WTC11 (cell line): ENCODE measurements at regions not wholly inside any gene's neighbourhood (a gene's known extent, or its start where the extent isn't known, plus 50 kb on each side); places are given as distances from the start of the nearest gene placed in this dataset.

Experiments used
- ATAC-seq: fragments of 200-7000 bp; cut with Tn5 transposase; 2 replicates; pipeline ENCODE4 v1.10.0; 2021; ENCODE audit warnings: mild to moderate bottlenecking, moderate library complexity
- CTCF ChIA-PET: fragments of 300-600 bp; sonication (Branson Sonifier 250); formaldehyde crosslinking; loops from one replicate; lab custom pipeline; 2021; ENCODE audit warnings: antibody characterized with exemption; lab: Charles Lee
- POLR2A ChIA-PET: fragments of 350-600 bp; sonication (Branson Sonifier 250); formaldehyde crosslinking; loops from one replicate; lab custom pipeline; 2021; ENCODE audit warnings: antibody characterized with exemption; lab: Charles Lee
- DNase-seq: peaks from one replicate; pipeline ENCODE4 v3.0.0; 2021; ENCODE audit warnings: low spot score
- H3K27ac Mint-ChIP-seq: 2 replicates; pipeline ENCODE4 v1.8.0; 2021; ENCODE audit warnings: mixed read lengths
- H3K27me3 Mint-ChIP-seq: 2 replicates; pipeline ENCODE4 v1.8.0; 2021; ENCODE audit warnings: low read depth, mild to moderate bottlenecking, moderate library complexity, mixed read lengths
- H3K36me3 Mint-ChIP-seq: 2 replicates; pipeline ENCODE4 v1.8.0; 2021; ENCODE audit warnings: mixed read lengths
- H3K4me1 Mint-ChIP-seq: 2 replicates; pipeline ENCODE4 v1.8.0; 2022; ENCODE audit warnings: mixed read lengths
- H3K4me3 Mint-ChIP-seq: 2 replicates; pipeline ENCODE4 v1.8.0; 2021; ENCODE audit warnings: mild to moderate bottlenecking, moderate library complexity, mixed read lengths
- H3K9me3 Mint-ChIP-seq: 2 replicates; pipeline ENCODE4 v1.8.0; 2021; ENCODE audit warnings: mixed read lengths
- ATF1 ChIP-seq: sonication (generic); formaldehyde crosslinking; IDR thresholded peaks from 2 replicates; pipeline ENCODE4 v1.8.1; 2023; ENCODE audit warnings: mild to moderate bottlenecking, moderate library complexity, missing genetic modification reagents
- CBFB ChIP-seq: sonication (generic); formaldehyde crosslinking; IDR thresholded peaks from 2 replicates; pipeline ENCODE4 v1.8.1; 2022; ENCODE audit warnings: mild to moderate bottlenecking, low read depth, missing genetic modification reagents
- CREB1 ChIP-seq: sonication (generic); formaldehyde crosslinking; IDR thresholded peaks from 2 replicates; pipeline ENCODE4 v1.8.0; 2023; ENCODE audit warnings: mild to moderate bottlenecking, missing genetic modification reagents
- FOXP1 ChIP-seq: sonication (generic); formaldehyde crosslinking; IDR thresholded peaks from 2 replicates; pipeline ENCODE4 v1.8.0; 2022; ENCODE audit warnings: missing genetic modification reagents, mild to moderate bottlenecking, moderate library complexity, borderline replicate concordance
- GABPB1 ChIP-seq: sonication (generic); formaldehyde crosslinking; IDR thresholded peaks from 2 replicates; pipeline ENCODE4 v1.8.1; 2023; ENCODE audit warnings: mild to moderate bottlenecking, missing genetic modification reagents
- HMGA2 ChIP-seq: fragments of 250-450 bp; sonication (Bioruptor Pico); IDR thresholded peaks from 2 replicates; pipeline ENCODE4 v1.4.0; 2021; ENCODE audit warnings: mild to moderate bottlenecking, moderate library complexity
- MXD4 ChIP-seq: fragments of 250-450 bp; sonication (Bioruptor Pico); IDR thresholded peaks from 2 replicates; pipeline ENCODE4 v1.8.0; 2021; ENCODE audit warnings: mild to moderate bottlenecking, moderate library complexity, borderline replicate concordance
- MYBL2 ChIP-seq: sonication (generic); formaldehyde crosslinking; IDR thresholded peaks from 2 replicates; pipeline ENCODE4 v1.8.1; 2023; ENCODE audit warnings: mild to moderate bottlenecking, moderate library complexity, missing genetic modification reagents
- NFATC4 ChIP-seq: fragments of 250-450 bp; sonication (Bioruptor Pico); IDR thresholded peaks from 2 replicates; pipeline ENCODE4 v1.9.0; 2021; ENCODE audit warnings: mild to moderate bottlenecking
- RELA ChIP-seq: sonication (generic); formaldehyde crosslinking; IDR thresholded peaks from 2 replicates; pipeline ENCODE4 v1.8.1; 2022; ENCODE audit warnings: missing genetic modification reagents, mild to moderate bottlenecking, borderline replicate concordance
- SMAD4 ChIP-seq: sonication (generic); formaldehyde crosslinking; IDR thresholded peaks from 2 replicates; pipeline ENCODE4 v1.8.0; 2022; ENCODE audit warnings: mild to moderate bottlenecking, missing genetic modification reagents
- TEAD1 ChIP-seq: sonication (generic); formaldehyde crosslinking; IDR thresholded peaks from 2 replicates; pipeline ENCODE4 v1.8.0; 2022; ENCODE audit warnings: mild to moderate bottlenecking, missing genetic modification reagents
- TP53 ChIP-seq: sonication (generic); formaldehyde crosslinking; IDR thresholded peaks from 2 replicates; pipeline ENCODE4 v1.8.1; 2023; ENCODE audit warnings: mild to moderate bottlenecking, missing genetic modification reagents
- USF2 ChIP-seq: sonication (generic); formaldehyde crosslinking; IDR thresholded peaks from 2 replicates; pipeline ENCODE4 v1.8.1; 2023; ENCODE audit warnings: mild to moderate bottlenecking, missing genetic modification reagents, moderate library complexity
- ZNF138 ChIP-seq: sonication (generic); formaldehyde crosslinking; conservative IDR thresholded peaks from 2 replicates; pipeline ENCODE4 v1.8.1; 2022; ENCODE audit warnings: mild to moderate bottlenecking, moderate library complexity, missing genetic modification reagents
- ZNF232 ChIP-seq: sonication (generic); formaldehyde crosslinking; IDR thresholded peaks from 2 replicates; pipeline ENCODE4 v1.8.0; 2022; ENCODE audit warnings: mild to moderate bottlenecking, missing genetic modification reagents
- ZNF423 ChIP-seq: fragments of 250-450 bp; sonication (Bioruptor Pico); IDR thresholded peaks from 2 replicates; pipeline ENCODE4 v2.1.2; 2022; ENCODE audit warnings: mild to moderate bottlenecking, moderate library complexity
- TF ChIP-seq, protein P1 (sequence below): sonication (generic); formaldehyde crosslinking; IDR thresholded peaks from 2 replicates; pipeline ENCODE4 v1.8.1; 2022; ENCODE audit warnings: low read depth, missing genetic modification reagents, borderline replicate concordance
- TF ChIP-seq, protein P2 (sequence below): fragments of 250-450 bp; sonication (Bioruptor Pico); IDR thresholded peaks from 2 replicates; pipeline ENCODE4 v1.8.0; 2021; ENCODE audit warnings: mild to moderate bottlenecking
- TF ChIP-seq, protein P3 (sequence below): sonication (generic); formaldehyde crosslinking; IDR thresholded peaks from 2 replicates; pipeline ENCODE4 v1.8.0; 2022; ENCODE audit warnings: mild to moderate bottlenecking, missing genetic modification reagents
- TF ChIP-seq, protein P4 (sequence below): sonication (generic); formaldehyde crosslinking; IDR thresholded peaks from 2 replicates; pipeline ENCODE4 v1.8.0; 2022; ENCODE audit warnings: mild to moderate bottlenecking, missing genetic modification reagents
- TF ChIP-seq, protein P5 (sequence below): sonication (generic); formaldehyde crosslinking; IDR thresholded peaks from 2 replicates; pipeline ENCODE4 v1.8.1; 2022; ENCODE audit warnings: mild to moderate bottlenecking, moderate library complexity, missing genetic modification reagents
- TF ChIP-seq, protein P6 (sequence below): sonication (generic); formaldehyde crosslinking; IDR thresholded peaks from 2 replicates; pipeline ENCODE4 v1.8.0; 2023; ENCODE audit warnings: missing genetic modification reagents

DNA sequence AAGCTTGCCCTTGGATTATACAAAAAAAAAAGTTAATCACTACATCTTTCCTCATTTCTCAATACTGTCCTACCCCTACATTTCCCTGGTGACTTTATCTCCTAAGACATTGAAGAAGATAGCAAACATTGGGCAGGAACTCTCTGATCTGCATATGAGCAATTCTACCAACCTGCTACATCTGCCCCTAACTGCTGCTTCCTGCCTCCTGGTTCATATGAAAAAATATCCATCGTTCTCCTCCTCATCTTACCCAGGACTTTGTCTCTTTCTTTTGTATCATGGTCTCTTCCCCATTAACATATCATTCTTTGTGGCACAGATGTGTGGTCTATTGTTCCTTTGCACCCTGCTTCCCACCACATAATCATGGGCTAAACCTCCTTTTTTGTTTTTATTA lies 139.7 kb upstream of the PCGF5 start:
- Mint-ChIP-seq H3K27ac (no peak overlapping the region), H3K4me3 (no peak overlapping the region), H3K36me3 (no peaks in the 10 kb centered on the region), H3K9me3 (no peaks in the 10 kb centered on the region), H3K4me1 (peaks cover 20% of the 10 kb centered on the region)
- CTCF ChIA-PET = no interaction called here
- DNase-seq (no peak), ATAC-seq (no peak)
- POLR2A ChIA-PET = no interaction called here
- TF ChIP-seq, protein P1, sequence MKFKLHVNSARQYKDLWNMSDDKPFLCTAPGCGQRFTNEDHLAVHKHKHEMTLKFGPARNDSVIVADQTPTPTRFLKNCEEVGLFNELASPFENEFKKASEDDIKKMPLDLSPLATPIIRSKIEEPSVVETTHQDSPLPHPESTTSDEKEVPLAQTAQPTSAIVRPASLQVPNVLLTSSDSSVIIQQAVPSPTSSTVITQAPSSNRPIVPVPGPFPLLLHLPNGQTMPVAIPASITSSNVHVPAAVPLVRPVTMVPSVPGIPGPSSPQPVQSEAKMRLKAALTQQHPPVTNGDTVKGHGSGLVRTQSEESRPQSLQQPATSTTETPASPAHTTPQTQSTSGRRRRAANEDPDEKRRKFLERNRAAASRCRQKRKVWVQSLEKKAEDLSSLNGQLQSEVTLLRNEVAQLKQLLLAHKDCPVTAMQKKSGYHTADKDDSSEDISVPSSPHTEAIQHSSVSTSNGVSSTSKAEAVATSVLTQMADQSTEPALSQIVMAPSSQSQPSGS = no peak
- TF ChIP-seq, protein P2, sequence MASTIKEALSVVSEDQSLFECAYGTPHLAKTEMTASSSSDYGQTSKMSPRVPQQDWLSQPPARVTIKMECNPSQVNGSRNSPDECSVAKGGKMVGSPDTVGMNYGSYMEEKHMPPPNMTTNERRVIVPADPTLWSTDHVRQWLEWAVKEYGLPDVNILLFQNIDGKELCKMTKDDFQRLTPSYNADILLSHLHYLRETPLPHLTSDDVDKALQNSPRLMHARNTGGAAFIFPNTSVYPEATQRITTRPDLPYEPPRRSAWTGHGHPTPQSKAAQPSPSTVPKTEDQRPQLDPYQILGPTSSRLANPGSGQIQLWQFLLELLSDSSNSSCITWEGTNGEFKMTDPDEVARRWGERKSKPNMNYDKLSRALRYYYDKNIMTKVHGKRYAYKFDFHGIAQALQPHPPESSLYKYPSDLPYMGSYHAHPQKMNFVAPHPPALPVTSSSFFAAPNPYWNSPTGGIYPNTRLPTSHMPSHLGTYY (CRISPR knock-in tag) = no peak
- TF ChIP-seq, protein P3, sequence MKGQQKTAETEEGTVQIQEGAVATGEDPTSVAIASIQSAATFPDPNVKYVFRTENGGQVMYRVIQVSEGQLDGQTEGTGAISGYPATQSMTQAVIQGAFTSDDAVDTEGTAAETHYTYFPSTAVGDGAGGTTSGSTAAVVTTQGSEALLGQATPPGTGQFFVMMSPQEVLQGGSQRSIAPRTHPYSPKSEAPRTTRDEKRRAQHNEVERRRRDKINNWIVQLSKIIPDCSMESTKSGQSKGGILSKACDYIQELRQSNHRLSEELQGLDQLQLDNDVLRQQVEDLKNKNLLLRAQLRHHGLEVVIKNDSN (CRISPR knock-in tag) = no peak
- no peak for TF ChIP-seq MXD4 (CRISPR knock-in tag)
- TF ChIP-seq TEAD1 = no peak
- TF ChIP-seq HMGA2 = no peak
- no peak for TF ChIP-seq ATF1 (CRISPR knock-in tag)
- TF ChIP-seq, protein P4, sequence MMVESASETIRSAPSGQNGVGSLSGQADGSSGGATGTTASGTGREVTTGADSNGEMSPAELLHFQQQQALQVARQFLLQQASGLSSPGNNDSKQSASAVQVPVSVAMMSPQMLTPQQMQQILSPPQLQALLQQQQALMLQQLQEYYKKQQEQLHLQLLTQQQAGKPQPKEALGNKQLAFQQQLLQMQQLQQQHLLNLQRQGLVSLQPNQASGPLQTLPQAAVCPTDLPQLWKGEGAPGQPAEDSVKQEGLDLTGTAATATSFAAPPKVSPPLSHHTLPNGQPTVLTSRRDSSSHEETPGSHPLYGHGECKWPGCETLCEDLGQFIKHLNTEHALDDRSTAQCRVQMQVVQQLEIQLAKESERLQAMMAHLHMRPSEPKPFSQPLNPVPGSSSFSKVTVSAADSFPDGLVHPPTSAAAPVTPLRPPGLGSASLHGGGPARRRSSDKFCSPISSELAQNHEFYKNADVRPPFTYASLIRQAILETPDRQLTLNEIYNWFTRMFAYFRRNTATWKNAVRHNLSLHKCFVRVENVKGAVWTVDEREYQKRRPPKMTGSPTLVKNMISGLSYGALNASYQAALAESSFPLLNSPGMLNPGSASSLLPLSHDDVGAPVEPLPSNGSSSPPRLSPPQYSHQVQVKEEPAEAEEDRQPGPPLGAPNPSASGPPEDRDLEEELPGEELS (CRISPR knock-in tag) = no peak
- TF ChIP-seq CBFB = no peak
- no peak for TF ChIP-seq NFATC4 (CRISPR knock-in tag)
- TF ChIP-seq SMAD4 (CRISPR knock-in tag) = no peak
- TF ChIP-seq FOXP1 (CRISPR knock-in tag) = no peak
- TF ChIP-seq, all 79 proteins: peak for 0
- H3K27me3 Mint-ChIP-seq = peaks cover 4% of the 10 kb centered on the region; the same call in 1 of the 2 replicates

- no peak overlapping the region for H3K4me3 Mint-ChIP-seq
- TF ChIP-seq TP53 (CRISPR knock-in tag) = no peak
- no peak for TF ChIP-seq ZNF232 (CRISPR knock-in tag)
- TF ChIP-seq, protein P5, sequence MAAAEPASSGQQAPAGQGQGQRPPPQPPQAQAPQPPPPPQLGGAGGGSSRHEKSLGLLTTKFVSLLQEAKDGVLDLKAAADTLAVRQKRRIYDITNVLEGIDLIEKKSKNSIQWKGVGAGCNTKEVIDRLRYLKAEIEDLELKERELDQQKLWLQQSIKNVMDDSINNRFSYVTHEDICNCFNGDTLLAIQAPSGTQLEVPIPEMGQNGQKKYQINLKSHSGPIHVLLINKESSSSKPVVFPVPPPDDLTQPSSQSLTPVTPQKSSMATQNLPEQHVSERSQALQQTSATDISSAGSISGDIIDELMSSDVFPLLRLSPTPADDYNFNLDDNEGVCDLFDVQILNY (CRISPR knock-in tag) = no peak
- TF ChIP-seq ZNF423 (CRISPR knock-in tag) = no peak
- no peak for TF ChIP-seq USF2 (CRISPR knock-in tag)
- no peak for TF ChIP-seq ZNF138 (CRISPR knock-in tag)
- TF ChIP-seq ATF1 (CRISPR knock-in tag) = no peak
- TF ChIP-seq, protein P4 (CRISPR knock-in tag) = no peak
- no peak for TF ChIP-seq GABPB1 (CRISPR knock-in tag)
- TF ChIP-seq MYBL2 (CRISPR knock-in tag) = no peak
- TF ChIP-seq CREB1 (CRISPR knock-in tag) = no peak
- no peak for TF ChIP-seq RELA (CRISPR knock-in tag)
- TF ChIP-seq, protein P6, sequence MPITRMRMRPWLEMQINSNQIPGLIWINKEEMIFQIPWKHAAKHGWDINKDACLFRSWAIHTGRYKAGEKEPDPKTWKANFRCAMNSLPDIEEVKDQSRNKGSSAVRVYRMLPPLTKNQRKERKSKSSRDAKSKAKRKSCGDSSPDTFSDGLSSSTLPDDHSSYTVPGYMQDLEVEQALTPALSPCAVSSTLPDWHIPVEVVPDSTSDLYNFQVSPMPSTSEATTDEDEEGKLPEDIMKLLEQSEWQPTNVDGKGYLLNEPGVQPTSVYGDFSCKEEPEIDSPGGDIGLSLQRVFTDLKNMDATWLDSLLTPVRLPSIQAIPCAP = no peak
- H3K27ac Mint-ChIP-seq = no peak overlapping the region
- H3K27me3 Mint-ChIP-seq = peaks cover 6% of the 10 kb centered on the region
- H3K36me3 Mint-ChIP-seq = no peaks in the 10 kb centered on the region
- DNase-seq (no peak), ATAC-seq (no peak)
- ChIA-PET CTCF (no interaction called here), POLR2A (no interaction called here)
- H3K9me3 Mint-ChIP-seq = no peaks in the 10 kb centered on the region
- peaks cover 14% of the 10 kb centered on the region for H3K4me1 Mint-ChIP-seq
Observed at GRCh38 chr10:91082447-91082846, 138.0 kb upstream of the PCGF5 start.
